Hepatocyte (in vitro differentiated cells): ENCODE measurements at regions not wholly inside any gene's neighbourhood (a gene's known extent, or its start where the extent isn't known, plus 50 kb on each side); places are given as distances from the start of the nearest gene placed in this dataset.

Source experiments
- CTCF ChIP-seq: fragments of 200-600 bp; sonication (generic); IDR thresholded peaks from 2 replicates; pipeline ENCODE4 v1.5.1; 2016; ENCODE audit warnings: antibody characterized with exemption, mild to moderate bottlenecking; ENCODE audit not compliant: poor library complexity
- EZH2 ChIP-seq: fragments of 200-600 bp; sonication (generic); IDR thresholded peaks from 2 replicates; pipeline ENCODE4 v1.6.1; 2016; ENCODE audit warnings: antibody characterized with exemption, mild to moderate bottlenecking, borderline replicate concordance

GRCh38 chr6:121560476-121560875 lies 125.0 kb downstream of the GJA1 start:
- no peak for TF ChIP-seq CTCF
- TF ChIP-seq EZH2: no peak
